ENCODE measurements at regions not wholly inside any gene's neighbourhood (a gene's known extent, or its start where the extent isn't known, plus 50 kb on each side); places are given as distances from the start of the nearest gene placed in this dataset.
"Not testable (repeated sequence)": the region's sequence is repeated elsewhere in the genome, so short reads cannot be mapped to it uniquely, and the experiment has no call there.

GRCh38 chr7:76964050-76964449 is 68.1 kb downstream of the SPDYE17 start:
- not testable (repeated sequence) for TF ChIP-seq POLR2A, CTCF (IDR thresholded peaks at IDR 0.05)

Data from heart left ventricle (tissue), 13 donors.